ENCODE measurements at regions not wholly inside any gene's neighbourhood (a gene's known extent, or its start where the extent isn't known, plus 50 kb on each side); places are given as distances from the start of the nearest gene placed in this dataset.

- no peak for TF ChIP-seq SUZ12 (IDR thresholded peaks at IDR 0.05; ENCODE audit: extremely low read depth, insufficient read depth, insufficient read length)
- no peak for TF ChIP-seq YY1 (IDR thresholded peaks at IDR 0.05; ENCODE audit: insufficient read depth, insufficient read length)
- TF ChIP-seq ZNF274 (IDR thresholded peaks at IDR 0.05; ENCODE audit: low read depth, low read length): no peak
These were observed 632.1 kb upstream of the AADAT start for GRCh38 chr4:170721812-170722373.

Measured in NT2/D1 (cell line).